ENCODE measurements at regions not wholly inside any gene's neighbourhood (a gene's known extent, or its start where the extent isn't known, plus 50 kb on each side); places are given as distances from the start of the nearest gene placed in this dataset.

GRCh38 chr6:135658916-135659315 lies 161.4 kb upstream of the AHI1 start:
- TF ChIP-seq ZNF235 (CRISPR knock-in tag; IDR thresholded peaks at IDR 0.05; ENCODE audit: borderline replicate concordance) (no peak), CTCF (CRISPR knock-in tag; IDR thresholded peaks at IDR 0.05) (no peak), PLRG1 (conservative IDR thresholded peaks at IDR 0.05) (no peak), ETV5 (CRISPR knock-in tag; IDR thresholded peaks at IDR 0.05; ENCODE audit: borderline replicate concordance) (no peak), ZNF616 (CRISPR knock-in tag; IDR thresholded peaks at IDR 0.05; ENCODE audit: low read depth) (no peak), REST (IDR thresholded peaks at IDR 0.05; ENCODE audit: borderline replicate concordance in 1 of 2, low read depth in 1 of 2, low read length in 2 of 2) (no peak), CBFB (CRISPR knock-in tag; IDR thresholded peaks at IDR 0.05) (no peak)

Measured in HepG2 (cell line).